Trophoblast cell (in vitro differentiated cells and primary cell): ENCODE measurements at regions not wholly inside any gene's neighbourhood (a gene's known extent, or its start where the extent isn't known, plus 50 kb on each side); places are given as distances from the start of the nearest gene placed in this dataset.
"Not testable (repeated sequence)": the region's sequence is repeated elsewhere in the genome, so short reads cannot be mapped to it uniquely, and the experiment has no call there.

Experiments used
- DNase-seq, 2 donors: peaks; one replicate each; pipeline ENCODE4 v3.0.0-alpha.2; 2016
- H2AFZ ChIP-seq: 2 replicates; pipeline ENCODE4 v1.6.1; 2013; ENCODE audit warnings: low read length, moderate library complexity, mild to moderate bottlenecking; ENCODE audit not compliant: insufficient read depth, poor library complexity
- H2AK5ac ChIP-seq: 2 replicates; pipeline ENCODE4 v1.6.1; 2013; ENCODE audit warnings: mild to moderate bottlenecking, low read length
- H2BK120ac ChIP-seq: 2 replicates; pipeline ENCODE4 v1.6.1; 2013; ENCODE audit warnings: low read length, mild to moderate bottlenecking, moderate library complexity; ENCODE audit not compliant: insufficient read depth, poor library complexity
- H2BK12ac ChIP-seq: 2 replicates; pipeline ENCODE4 v1.6.1; 2013; ENCODE audit warnings: mild to moderate bottlenecking, low read length, moderate library complexity
- H2BK5ac ChIP-seq: 2 replicates; pipeline ENCODE4 v1.6.1; 2013; ENCODE audit warnings: low read length, low read depth, moderate library complexity, mild to moderate bottlenecking; ENCODE audit not compliant: poor library complexity
- H3K14ac ChIP-seq: 2 replicates; pipeline ENCODE4 v1.6.1; 2013; ENCODE audit warnings: mild to moderate bottlenecking, low read length
- H3K18ac ChIP-seq: 2 replicates; pipeline ENCODE4 v1.6.1; 2013; ENCODE audit warnings: mild to moderate bottlenecking, low read length
- H3K23ac ChIP-seq: 2 replicates; pipeline ENCODE4 v1.6.1; 2013; ENCODE audit warnings: low read length
- H3K27ac ChIP-seq: 2 replicates; pipeline ENCODE4 v1.5.1; 2013; ENCODE audit warnings: low read depth, mild to moderate bottlenecking, inconsistent platforms, low read length, moderate library complexity
- H3K27me3 ChIP-seq: 2 replicates; pipeline ENCODE4 v1.6.1; 2013; ENCODE audit warnings: inconsistent platforms, mild to moderate bottlenecking, low read length, moderate library complexity; ENCODE audit not compliant: insufficient read depth
- H3K36me3 ChIP-seq, 2 experiments: 1 replicate in 1 of 2; 2 replicates in 1 of 2; pipeline ENCODE4 v1.6.1; 2013; ENCODE audit warnings: low read length in 2 of 2, mild to moderate bottlenecking in 2 of 2, moderate library complexity in 1 of 2; ENCODE audit not compliant: insufficient read depth in 2 of 2, control insufficient read depth in 1 of 2
- H3K4ac ChIP-seq: 2 replicates; pipeline ENCODE4 v1.6.1; 2013; ENCODE audit warnings: low read depth, mild to moderate bottlenecking, low read length, moderate library complexity
- H3K4me1 ChIP-seq, 2 experiments: 1 replicate in 1 of 2; 2 replicates in 1 of 2; pipeline ENCODE4 v1.6.1; 2013; ENCODE audit warnings: low read length in 2 of 2, mild to moderate bottlenecking in 2 of 2, moderate library complexity in 1 of 2; ENCODE audit not compliant: insufficient read depth in 2 of 2, control insufficient read depth in 1 of 2
- H3K4me2 ChIP-seq: 2 replicates; pipeline ENCODE4 v1.6.1; 2013; ENCODE audit warnings: inconsistent platforms, mild to moderate bottlenecking, low read length, moderate library complexity
- H3K4me3 ChIP-seq: 2 replicates; pipeline ENCODE4 v1.5.1; 2013; ENCODE audit warnings: mild to moderate bottlenecking, low read depth, low read length, inconsistent platforms
- H3K79me1 ChIP-seq: one replicate; pipeline ENCODE4 v1.6.1; 2013; ENCODE audit warnings: low read length
- H3K79me2 ChIP-seq: 2 replicates; pipeline ENCODE4 v1.6.1; 2013; ENCODE audit warnings: low read length, mild to moderate bottlenecking; ENCODE audit not compliant: control insufficient read depth, insufficient read depth, poor library complexity
- H3K9ac ChIP-seq: 2 replicates; pipeline ENCODE4 v1.6.1; 2013; ENCODE audit warnings: mild to moderate bottlenecking, low read length
- H3K9me3 ChIP-seq: 2 replicates; pipeline ENCODE4 v1.6.1; 2013; ENCODE audit warnings: low read depth, mild to moderate bottlenecking, control low read depth, inconsistent platforms, low read length; ENCODE audit not compliant: insufficient read depth
- H4K12ac ChIP-seq: 2 replicates; pipeline ENCODE4 v1.6.1; 2013; ENCODE audit warnings: low read depth, mild to moderate bottlenecking, low read length, moderate library complexity
- H4K8ac ChIP-seq: 2 replicates; pipeline ENCODE4 v1.6.1; 2013; ENCODE audit warnings: low read depth, mild to moderate bottlenecking, low read length, moderate library complexity
- H4K91ac ChIP-seq: one replicate; pipeline ENCODE4 v1.6.1; 2013; ENCODE audit warnings: low read depth, mild to moderate bottlenecking, low read length, moderate library complexity
- WGBS: extraction: QIAGEN DNeasy Blood & Tissue Kit; methylation state at CpG from one replicate; pipeline ENCODE4 v1.1.7; 2013; ENCODE audit warnings: missing lambda C conversion rate; ENCODE audit not compliant: insufficient read length, insufficient coverage; ENCODE audit errors: extremely low coverage; 5-methylcytosine and 5-hydroxymethylcytosine counted together

GRCh38 chr2:58586178-58586577 is 345.1 kb upstream of the FANCL start:
- H3K9me3 ChIP-seq, H3K4me1 ChIP-seq, H2BK5ac ChIP-seq, H4K91ac ChIP-seq, H2BK120ac ChIP-seq, H3K14ac ChIP-seq, H3K79me2 ChIP-seq, H4K8ac ChIP-seq, H3K79me1 ChIP-seq, H3K27me3 ChIP-seq, H3K9ac ChIP-seq, H3K27ac ChIP-seq, H3K18ac ChIP-seq, DNase-seq, H2AFZ ChIP-seq, H3K4ac ChIP-seq, H3K4me3 ChIP-seq, H4K12ac ChIP-seq, H3K23ac ChIP-seq, H2BK12ac ChIP-seq, H3K4me2 ChIP-seq, H3K36me3 ChIP-seq, H2AK5ac ChIP-seq: not testable (repeated sequence)
- no CpG with 5 or more reads among the region's 5 CpGs for WGBS

DNA sequence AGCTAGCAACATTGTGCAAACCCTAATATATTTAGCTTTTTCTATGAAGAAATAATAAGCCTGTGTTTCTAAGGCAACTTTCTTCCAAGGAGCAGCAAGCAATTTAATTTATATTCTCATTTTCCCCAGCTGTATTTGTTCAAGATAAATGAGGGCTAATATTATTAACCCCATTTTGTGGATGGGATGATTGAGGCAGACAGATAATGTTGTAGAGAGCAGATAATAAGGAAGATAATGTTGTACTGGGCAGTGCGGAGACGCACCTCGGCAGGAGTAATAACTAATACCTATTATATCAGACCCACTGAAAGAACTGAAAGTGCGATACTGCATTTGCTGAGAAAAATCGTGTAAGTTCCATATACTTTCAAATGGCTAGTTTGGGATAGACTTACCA is 344.1 kb upstream of the FANCL start:
- H3K4me3 ChIP-seq: no peak overlapping the region
- no peaks in the 10 kb centered on the region for H3K27me3 ChIP-seq
- H3K4me2 ChIP-seq: no peak overlapping the region
- no peaks in the 10 kb centered on the region for H3K36me3 ChIP-seq
- H2AK5ac ChIP-seq: no peak overlapping the region
- no peak overlapping the region for H2BK120ac ChIP-seq
- H3K9me3 ChIP-seq: no peaks in the 10 kb centered on the region
- no peaks in the 10 kb centered on the region for H3K79me2 ChIP-seq
- no peak overlapping the region for H3K4ac ChIP-seq
- H3K18ac ChIP-seq: no peak overlapping the region
- no peaks in the 10 kb centered on the region for H3K4me1 ChIP-seq
- H3K9ac ChIP-seq: no peak overlapping the region
- no peak overlapping the region for H2BK12ac ChIP-seq
- H3K79me1 ChIP-seq: no peaks in the 10 kb centered on the region
- H3K27ac ChIP-seq: no peak overlapping the region
- WGBS: no CpG with 5 or more reads among the region's 5 CpGs
- no peak overlapping the region for H4K8ac ChIP-seq
- no peak overlapping the region for H4K91ac ChIP-seq
- no peak overlapping the region for H2BK5ac ChIP-seq
- no peak overlapping the region for H4K12ac ChIP-seq
- no peak for DNase-seq
- no peak overlapping the region for H2AFZ ChIP-seq
- H3K23ac ChIP-seq: no peak overlapping the region
- H3K14ac ChIP-seq: no peak overlapping the region

GRCh38 chr2:58584606-58585118 is 343.5 kb upstream of the FANCL start:
- Histone ChIP-seq H4K8ac (no peak overlapping the region), H4K91ac (no peak overlapping the region)
- WGBS: no CpG with 5 or more reads among the region's 4 CpGs

GRCh38 chr2:58578276-58578675 is 337.2 kb upstream of the FANCL start:
- Histone ChIP-seq H3K14ac (no peak overlapping the region), H2AK5ac (no peak overlapping the region)
- no CpG with 5 or more reads among the region's 2 CpGs for WGBS

More at GRCh38 chr2:58584606-58585118, 343.5 kb upstream of the FANCL start:
- Histone ChIP-seq H3K9ac (no peak overlapping the region), H3K23ac (no peak overlapping the region), H2BK5ac (no peak overlapping the region), H3K4me1 (no peaks in the 10 kb centered on the region), H3K79me2 (no peaks in the 10 kb centered on the region), H2AK5ac (no peak overlapping the region), H3K36me3 (no peaks in the 10 kb centered on the region), H4K12ac (no peak overlapping the region), H3K4me2 (no peak overlapping the region), H3K14ac (no peak overlapping the region), H3K79me1 (no peaks in the 10 kb centered on the region), H3K27ac (no peak overlapping the region), H3K9me3 (no peaks in the 10 kb centered on the region), H3K4me3 (no peak overlapping the region), H3K27me3 (no peaks in the 10 kb centered on the region), H2BK12ac (no peak overlapping the region), H3K4ac (no peak overlapping the region), H2AFZ (no peak overlapping the region), H2BK120ac (no peak overlapping the region), H3K18ac (no peak overlapping the region)
- DNase-seq: no peak

More at GRCh38 chr2:58578276-58578675, 337.2 kb upstream of the FANCL start:
- Histone ChIP-seq H3K23ac (no peak overlapping the region), H3K4me1 (no peaks in the 10 kb centered on the region), H3K18ac (no peak overlapping the region), H4K12ac (no peak overlapping the region), H3K4ac (no peak overlapping the region), H2BK120ac (no peak overlapping the region), H2BK5ac (no peak overlapping the region), H3K4me3 (no peak overlapping the region), H3K4me2 (no peak overlapping the region), H3K79me2 (no peaks in the 10 kb centered on the region), H3K27ac (no peak overlapping the region), H3K79me1 (no peaks in the 10 kb centered on the region), H3K9ac (no peak overlapping the region), H2AFZ (no peak overlapping the region), H4K91ac (no peak overlapping the region), H3K36me3 (no peaks in the 10 kb centered on the region), H4K8ac (no peak overlapping the region), H3K27me3 (no peaks in the 10 kb centered on the region), H2BK12ac (no peak overlapping the region), H3K9me3 (no peaks in the 10 kb centered on the region)
- DNase-seq: no peak
